ENCODE measurements at regions not wholly inside any gene's neighbourhood (a gene's known extent, or its start where the extent isn't known, plus 50 kb on each side); places are given as distances from the start of the nearest gene placed in this dataset.
"Not testable (repeated sequence)": the region's sequence is repeated elsewhere in the genome, so short reads cannot be mapped to it uniquely, and the experiment has no call there.

DNA sequence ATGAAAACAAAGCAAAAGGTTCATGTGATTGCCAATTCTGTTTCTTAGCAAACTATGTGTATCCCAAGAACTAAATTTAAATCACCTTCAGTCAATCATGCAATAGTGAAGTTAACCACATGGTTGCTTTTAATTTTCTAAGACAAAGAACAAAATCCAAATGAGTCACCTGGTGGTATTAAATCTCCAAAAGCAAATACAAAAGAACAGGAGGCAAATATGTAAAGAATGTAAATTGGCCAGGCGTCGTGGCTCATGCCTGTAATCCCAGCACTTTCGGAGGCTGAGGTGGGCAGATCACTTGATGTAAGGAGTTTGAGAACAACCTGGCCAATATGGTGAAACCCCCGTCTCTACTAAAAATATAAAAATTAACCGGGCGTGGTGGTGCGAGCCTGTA, 54.2 kb upstream of the PIK3R4 start:
- Histone ChIP-seq H3K27ac (no peak overlapping the region), H3K4me3 (no peak overlapping the region)

DNA sequence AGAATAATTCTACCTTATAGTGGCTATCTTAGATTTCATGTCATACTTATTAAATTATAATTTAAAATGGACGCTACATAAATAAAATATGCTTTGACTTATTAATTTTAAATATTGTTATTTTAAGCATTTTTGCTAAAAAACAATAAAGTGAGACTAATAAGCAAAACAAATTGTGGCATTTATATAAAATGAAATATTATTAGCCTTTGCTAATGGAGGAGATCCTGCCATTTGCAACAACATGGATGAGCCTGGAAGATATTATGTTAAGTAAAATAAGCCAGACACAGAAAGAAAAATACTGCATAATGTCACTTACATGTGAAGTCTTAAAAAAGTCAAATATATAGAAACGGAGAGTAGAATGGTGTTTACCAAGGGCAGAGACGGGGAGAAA, 54.8 kb upstream of the PIK3R4 start:
- Histone ChIP-seq H3K4me3 (no peak overlapping the region), H3K27ac (no peak overlapping the region)

DNA sequence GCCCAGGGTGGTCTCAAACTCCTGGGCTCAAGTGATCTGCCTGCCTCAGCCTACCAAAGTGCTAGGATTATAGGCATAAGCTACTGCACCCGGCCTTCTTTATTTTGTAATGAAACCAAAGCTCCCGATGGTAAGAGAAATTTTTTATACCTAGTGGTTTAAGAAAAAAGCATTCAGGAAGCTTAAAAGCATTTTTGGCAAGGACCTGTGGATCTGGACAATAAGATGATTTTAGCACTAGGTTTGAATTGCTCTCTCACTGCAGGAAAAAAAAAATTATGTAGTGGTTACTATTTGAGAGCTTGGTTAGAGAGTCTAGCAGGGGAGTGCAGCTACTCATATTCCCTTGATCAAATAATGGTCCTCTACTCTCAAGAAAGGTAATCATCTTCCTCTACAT, 64.9 kb upstream of the PIK3R4 start:
- Histone ChIP-seq H3K27ac (no peak overlapping the region), H3K4me3 (no peak overlapping the region)

DNA sequence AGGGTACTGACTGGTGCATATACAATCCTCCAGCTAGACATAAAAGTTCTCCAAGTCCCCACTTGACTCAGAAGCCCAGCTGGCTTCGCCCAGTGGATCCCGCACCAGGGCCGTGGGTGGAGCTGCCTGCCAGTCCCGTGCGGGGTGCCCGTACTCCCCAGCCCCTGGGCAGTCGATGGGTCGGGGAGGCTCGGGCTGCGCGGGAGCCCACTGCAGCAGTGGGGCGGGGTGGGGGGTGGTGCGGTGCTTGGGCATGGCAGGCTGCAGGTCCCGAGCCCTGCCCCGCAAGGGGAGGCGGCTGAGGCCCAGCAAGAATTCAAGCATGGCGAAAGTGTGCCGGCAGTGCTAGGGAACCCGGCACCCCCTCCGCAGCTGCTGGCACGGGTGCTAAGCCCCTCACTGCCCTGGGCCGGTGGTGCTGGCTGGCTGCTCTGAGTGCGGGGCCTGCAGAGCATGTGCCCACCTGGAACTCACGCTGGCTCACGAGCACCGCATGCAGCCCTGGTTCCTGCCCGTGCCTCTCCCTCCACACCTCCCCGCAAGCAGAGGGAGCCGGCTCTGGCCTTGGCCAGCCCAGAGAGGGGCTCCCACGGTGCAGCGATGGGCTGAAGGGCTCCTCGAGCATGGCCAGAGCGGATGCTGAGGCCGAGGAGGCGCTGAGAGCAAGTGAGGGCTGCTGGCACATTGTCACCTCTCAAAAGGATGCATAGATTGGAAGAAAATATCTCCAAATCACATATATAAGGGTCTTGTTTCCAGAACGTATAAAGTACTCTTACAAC, 68.3 kb upstream of the PIK3R4 start:
- Histone ChIP-seq H3K4me3 (no peak overlapping the region), H3K27ac (no peak overlapping the region)

DNA sequence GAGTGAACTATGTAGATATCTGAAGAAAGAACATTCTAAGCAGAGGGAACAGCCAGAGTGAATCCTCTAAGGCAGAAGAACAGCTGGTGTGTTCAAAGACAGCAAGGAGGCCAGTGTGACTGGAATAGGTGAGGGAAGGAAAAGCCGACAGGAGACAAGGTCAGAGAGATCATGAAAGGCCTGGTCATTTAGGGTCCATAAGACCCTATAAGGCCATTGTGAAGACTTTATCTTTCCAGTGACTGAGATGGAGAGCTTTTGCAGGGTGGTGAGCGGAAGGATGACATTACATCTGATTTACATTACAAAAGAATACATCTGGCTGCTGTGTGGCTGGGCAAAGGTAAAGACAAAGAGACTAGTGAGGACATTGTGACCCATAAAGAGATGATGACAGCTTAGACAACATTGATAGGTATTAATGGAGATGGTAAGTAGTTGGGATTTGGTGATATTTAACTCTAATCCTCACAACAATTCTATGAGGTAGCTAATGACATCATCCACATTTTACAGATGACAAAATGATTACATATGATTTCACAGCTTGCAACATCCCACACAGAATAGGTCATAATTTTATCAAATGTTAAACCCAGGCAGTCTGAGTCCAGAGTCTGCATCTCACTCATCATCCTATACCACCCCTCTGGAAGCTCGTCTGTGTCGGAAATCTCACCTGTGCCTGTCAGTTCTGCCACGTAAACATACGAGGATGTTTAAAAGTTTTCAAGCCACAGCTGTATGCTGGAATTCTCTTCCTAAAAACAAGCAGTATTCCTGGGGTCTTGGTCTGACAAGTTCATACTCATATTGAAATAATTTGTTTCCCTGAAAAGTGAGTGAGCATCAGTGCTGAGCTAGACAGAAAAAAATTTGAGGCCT, 70.2 kb upstream of the PIK3R4 start:
- Histone ChIP-seq H3K27ac (no peak overlapping the region), H3K4me3 (no peak overlapping the region)

DNA sequence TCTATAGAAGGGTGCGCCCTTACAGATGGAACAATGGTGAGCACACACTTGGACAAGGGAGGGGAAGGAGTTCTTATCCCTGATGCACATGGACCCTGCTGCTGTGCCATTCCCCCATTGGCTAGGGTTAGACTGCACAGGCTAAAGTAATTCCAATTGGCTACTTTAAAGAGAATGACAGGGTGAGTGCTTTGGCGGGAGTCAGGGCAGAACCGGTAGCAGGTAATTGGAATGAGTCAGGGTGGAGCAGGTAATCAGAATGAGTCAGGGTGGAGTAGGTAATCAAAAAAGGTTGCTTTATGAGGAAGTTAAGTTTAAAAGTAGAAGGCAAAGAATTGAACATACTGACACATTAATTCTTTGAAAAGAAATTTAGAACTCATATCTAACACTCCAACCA, 71.4 kb upstream of the PIK3R4 start:
- H3K27ac ChIP-seq, H3K4me3 ChIP-seq: not testable (repeated sequence)

DNA sequence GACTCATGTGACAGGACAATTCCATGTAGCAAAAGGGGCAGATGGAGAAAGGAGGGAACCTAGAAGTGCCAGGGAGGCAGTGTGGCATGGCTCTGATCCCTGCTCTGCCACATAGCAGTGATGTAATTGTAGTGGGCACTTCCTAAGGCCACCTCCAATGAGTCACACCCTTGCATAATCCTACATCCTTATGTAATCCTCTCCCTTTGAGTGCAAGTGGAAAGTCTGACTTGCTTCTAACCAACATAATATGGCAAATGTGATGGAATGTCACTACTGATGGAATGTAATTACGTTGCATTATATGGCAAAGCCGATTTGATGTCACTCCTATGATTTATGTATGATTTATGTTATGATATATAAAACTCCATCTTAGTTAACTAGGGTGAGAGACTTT, 72.9 kb upstream of the ATP2C1 start:
- no peak overlapping the region for H3K4me3 ChIP-seq
- no peak overlapping the region for H3K27ac ChIP-seq

DNA sequence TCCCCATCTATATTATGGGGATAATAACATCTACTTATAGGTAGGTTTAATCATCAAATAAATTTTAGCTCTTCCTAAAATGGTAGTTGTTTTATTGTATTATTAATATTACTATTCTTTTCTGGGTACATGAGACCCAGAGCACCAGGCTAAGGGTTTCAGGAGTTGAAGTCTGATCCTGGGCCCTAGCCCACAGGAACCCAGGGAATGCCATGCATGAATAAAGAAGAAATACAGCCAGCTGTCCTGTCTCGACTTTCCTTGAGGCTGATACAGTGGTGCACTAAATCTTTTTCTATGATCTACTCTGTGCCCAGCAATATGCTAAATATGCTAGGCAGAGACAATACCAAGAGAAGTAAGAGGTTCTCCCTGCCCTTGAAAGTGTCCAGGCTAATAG, 72.1 kb upstream of the ATP2C1 start:
- Histone ChIP-seq H3K4me3 (no peak overlapping the region), H3K27ac (no peak overlapping the region)

DNA sequence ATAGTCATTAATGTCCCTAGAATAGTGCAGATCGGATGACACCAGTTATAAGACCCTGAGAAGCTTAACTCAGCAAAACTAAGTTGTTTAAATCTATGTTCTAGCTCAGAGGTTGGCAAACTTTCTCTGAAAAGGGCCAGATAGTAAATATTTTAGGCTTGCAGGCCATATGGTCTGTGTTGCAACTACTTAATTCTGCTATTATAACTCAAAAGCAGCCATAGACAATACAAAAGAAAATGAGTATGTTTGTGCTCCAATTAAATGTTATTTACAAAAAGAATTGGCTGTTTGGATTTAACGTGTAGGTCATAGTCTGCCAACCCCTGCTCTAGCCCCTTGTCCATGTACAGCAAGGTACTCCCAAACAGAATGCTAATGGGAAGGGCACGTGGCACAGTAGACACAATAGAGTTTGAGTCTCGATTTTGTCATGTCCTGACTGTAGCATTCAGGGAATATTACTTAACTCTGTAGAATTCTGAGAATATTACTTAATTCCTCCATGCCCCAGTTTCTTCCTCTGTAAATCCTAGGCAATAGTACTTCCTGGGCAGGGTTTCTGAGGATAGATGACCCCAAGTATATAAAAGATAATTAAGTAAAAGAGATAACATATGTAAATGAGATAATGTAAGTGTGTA, 70.5 kb upstream of the ATP2C1 start:
- Histone ChIP-seq H3K27ac (no peak overlapping the region), H3K4me3 (no peak overlapping the region)

DNA sequence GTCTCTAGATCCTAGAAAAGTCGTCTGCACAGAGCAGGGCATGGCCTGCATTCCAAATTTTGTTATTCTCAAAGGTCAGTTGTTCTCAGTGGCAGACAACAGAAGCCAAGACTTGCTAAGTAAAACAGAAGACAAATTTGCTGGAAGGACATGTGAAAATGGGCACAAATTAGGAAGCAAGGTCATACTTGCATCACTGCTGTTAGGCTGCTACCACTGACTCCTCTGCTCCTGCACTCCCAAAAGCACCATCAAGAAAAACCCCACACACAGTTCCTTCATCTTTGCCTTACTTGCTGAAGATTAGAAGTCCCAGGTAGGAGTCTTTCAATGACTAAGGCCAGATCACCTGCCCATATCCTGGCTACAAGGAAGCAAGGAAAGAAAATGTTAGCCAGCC, 69.9 kb upstream of the ATP2C1 start:
- no peak overlapping the region for H3K4me3 ChIP-seq

DNA sequence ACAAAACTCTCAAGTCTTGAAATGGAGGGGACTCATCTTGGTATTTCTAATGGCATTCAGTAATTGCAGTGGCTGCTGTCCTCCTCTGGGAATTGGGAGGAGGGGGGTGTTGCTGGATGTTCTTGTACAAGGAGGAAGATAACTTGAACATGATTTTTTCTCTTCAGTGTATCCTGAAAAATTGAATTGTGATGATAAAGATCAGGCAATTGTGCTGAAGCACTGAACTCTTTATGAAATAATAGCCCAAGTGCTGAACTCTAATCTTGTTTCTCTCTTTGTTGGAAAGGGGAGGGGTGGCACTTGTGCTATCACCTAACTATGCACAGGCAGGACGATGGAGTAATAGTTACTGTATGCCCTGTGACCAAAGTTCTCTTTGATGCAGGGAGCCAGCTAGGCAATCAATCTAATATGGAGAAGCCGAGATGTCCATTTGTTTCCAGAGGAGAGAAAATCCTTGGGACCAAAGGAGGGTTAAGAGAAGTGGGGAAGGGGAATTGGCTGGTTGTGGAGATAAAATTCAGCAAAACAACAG, 68.1 kb upstream of the ATP2C1 start:
- Histone ChIP-seq H3K4me3 (no peak overlapping the region), H3K27ac (no peak overlapping the region)

More for the DNA sequence above, 69.9 kb upstream of the ATP2C1 start:
- H3K27ac ChIP-seq: no peak overlapping the region

DNA sequence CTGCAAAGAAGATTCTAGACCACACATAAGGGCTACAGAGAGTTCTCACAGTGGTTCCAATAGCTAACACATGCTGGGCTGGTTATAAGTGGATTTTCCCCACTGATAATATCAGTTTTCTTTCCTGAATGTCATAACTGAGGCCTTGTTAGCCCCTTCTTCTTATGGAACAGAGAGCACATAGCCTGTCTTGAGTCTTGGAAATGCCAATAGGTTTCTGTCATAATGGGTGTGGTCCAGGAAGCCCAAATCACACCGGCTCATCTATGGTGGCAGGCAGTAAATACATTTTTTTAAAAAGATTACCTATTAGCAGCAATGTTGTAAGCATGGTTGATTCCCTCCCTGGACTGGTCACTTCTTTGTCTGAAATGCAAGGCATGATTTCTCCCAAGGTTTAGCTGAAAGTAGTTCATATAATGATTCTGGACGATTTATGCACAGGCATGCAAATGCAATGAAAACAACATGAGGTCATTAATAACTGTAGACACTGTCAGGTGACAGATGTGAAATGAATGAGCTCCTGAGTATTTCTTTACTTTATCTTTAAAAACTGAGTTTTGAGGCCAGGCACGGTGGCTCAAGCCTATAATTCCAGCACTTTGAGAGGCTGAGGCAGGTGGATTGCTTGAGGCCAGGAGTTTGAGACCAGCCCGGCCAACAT, 67.2 kb upstream of the ATP2C1 start:
- Histone ChIP-seq H3K27ac (no peak overlapping the region), H3K4me3 (no peak overlapping the region)

DNA sequence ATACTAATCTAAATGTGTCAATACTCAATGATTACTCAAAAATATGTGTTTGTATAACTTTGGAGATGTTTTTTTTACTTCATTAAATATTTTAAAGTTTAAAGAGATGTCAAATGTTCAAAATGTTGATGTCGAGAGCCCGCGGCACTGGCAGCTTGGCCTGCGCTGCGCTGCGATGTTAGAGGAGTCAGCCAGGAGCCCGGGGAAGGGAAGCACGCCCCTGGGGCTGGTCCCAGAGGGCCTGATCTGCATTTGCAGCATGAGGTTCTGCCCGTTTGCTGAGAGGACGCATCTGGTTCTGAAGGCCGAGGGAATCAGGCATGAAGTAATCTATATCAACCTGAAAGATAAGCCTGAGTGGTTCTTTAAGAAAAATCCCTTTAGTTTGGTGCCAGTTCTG, 66.4 kb upstream of the ATP2C1 start:
- Histone ChIP-seq H3K4me3 (no peak overlapping the region), H3K27ac (no peak overlapping the region)

DNA sequence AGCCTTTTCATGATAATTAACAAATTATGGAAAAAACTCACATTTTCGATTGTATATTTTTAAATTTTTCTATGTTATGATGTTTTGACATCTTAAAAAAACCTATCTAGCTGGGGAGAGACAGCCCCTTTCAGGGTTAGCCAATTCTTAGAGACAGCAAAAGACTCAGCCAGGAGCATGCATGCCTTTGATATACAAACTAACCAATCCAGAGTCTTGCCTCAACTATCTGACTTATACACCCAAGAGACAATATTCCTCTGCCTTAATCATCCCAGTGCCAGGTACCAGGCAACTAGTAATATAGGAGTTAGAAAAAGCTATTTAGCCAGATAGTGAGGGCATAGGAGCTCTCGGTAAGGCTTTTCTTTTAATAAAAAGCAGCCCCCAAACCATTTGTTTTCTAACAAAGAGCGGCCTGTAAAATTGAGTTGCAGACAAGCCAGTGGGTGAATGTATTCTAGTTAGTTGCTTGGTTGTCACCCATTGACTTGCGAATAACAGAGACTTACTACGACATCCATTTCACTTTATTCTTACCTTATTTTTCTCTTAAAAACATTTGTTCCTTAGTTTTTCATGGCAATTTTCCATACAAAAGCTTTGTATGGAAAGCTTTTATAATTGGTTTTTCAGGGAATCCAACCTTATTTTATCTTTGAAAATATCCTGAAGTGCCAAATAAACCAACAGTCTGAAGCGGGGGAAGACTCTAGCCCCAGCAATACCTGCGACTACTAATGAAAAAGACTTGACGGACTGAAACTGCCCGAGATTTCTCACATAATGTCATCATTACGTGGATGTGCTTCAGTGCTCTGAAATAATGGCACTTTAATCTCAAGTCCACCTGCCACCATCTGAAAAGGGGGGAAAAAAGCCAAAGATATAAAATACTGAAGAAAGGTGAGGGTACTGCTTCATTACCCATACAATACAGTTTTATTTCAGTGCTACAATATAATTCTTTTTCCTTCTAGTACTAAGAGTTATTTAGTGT, 64.6 kb upstream of the ATP2C1 start:
- Histone ChIP-seq H3K27ac (no peak overlapping the region), H3K4me3 (no peak overlapping the region)

DNA sequence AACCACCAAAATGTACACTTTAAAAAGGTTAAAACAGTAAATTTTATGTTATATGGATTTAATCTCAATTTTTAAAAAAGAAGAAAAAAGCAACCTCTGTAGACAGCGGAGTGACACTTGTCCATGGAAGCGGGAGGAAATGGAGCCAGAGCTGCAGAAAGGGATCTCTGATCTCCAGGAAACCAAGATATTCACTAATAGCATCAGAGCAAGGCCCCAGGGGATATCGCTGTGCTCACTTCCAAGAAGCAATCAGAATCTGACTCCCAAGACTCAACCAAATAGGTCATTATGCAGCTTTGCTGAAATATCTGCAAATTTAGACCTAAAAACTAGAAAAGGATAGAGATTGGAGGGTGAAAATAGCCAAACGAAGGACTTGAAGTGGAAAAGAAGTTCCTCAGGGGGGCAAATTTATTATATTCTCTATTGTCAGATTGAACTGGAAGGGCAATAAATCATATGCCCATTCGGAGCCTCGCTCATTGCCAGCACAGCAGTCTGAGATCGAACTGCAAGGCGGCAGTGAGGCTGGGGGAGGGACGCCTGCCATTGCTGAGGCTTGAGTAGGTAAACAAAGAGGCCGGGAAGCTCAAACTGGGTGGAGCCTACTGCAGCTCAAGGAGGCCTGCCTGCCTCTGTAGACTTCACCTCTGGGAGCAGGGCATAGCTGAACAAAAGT, 62.0 kb upstream of the ATP2C1 start:
- H3K27ac ChIP-seq: no peak overlapping the region

DNA sequence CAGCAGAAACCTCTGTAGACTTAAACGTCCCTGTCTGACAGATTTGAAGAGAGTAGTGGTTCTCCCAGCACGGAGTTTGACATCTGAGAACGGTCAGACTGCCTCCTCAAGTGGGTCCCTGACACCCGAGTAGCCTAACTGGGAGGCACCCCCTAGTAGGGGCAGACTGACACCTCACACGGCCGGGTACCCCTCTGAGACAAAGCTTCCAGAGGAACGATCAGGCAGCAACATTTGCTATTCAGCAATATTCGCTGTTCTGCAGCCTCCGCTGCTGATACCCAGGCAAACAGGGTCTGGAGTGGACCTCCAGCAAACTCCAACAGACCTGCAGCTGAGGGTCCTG, 61.5 kb upstream of the ATP2C1 start:
- H3K4me3 ChIP-seq, H3K27ac ChIP-seq: not testable (repeated sequence)

More for the DNA sequence above, 62.0 kb upstream of the ATP2C1 start:
- no peak overlapping the region for H3K4me3 ChIP-seq

DNA sequence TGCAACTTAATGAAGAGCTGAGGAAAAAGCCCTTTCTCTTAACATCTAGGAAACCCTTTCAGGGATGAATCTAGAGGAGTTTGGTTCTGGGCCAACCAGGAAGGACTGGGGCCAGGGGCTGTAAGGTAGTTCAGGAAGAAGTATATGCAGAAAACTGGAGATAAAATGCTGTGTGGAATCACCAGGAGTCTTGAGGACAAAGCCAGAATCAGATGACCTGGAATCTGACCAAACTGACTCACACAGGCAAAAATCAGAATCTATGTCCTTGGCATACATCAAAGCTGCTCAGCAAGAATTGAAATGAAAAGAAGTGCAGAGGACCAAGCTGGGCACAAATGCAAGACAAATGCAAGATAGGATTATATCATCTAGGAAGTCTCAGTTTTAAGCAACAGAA, 59.4 kb upstream of the ATP2C1 start:
- Histone ChIP-seq H3K4me3 (no peak overlapping the region), H3K27ac (no peak overlapping the region)

DNA sequence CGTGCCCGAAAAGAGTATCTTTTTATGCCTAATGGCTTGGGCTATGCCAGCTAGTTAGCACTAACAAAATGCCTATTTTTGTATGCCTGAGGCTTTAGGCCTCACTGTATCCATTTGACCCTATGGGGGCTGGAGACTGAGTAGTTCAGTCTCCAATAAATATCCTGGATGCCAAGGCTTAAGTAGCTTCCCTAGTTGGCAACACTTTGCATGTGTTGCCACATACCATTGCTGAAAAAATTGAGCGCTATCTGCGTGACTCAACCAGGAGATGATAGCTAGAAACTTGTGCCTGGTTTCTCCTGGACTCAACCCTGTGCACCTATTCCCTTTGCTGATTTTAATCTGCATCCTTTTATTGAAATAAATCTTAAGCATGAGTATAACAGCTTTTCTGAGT, 58.4 kb upstream of the ATP2C1 start:
- H3K27ac ChIP-seq: no peak overlapping the region
- no peak overlapping the region for H3K4me3 ChIP-seq
